Liver (tissue), 8 donors: ENCODE measurements at regions not wholly inside any gene's neighbourhood (a gene's known extent, or its start where the extent isn't known, plus 50 kb on each side); places are given as distances from the start of the nearest gene placed in this dataset.

Source experiments
- DNase-seq: peaks from one replicate; pipeline ENCODE4 v3.0.0-alpha.2; 2017; ENCODE audit warnings: low spot score
- H3K27ac ChIP-seq, 2 donors: one replicate each; pipeline ENCODE4 v1.7.0; 2013; ENCODE audit warnings: inconsistent platforms in 2 of 2, low read length in 2 of 2, control low read depth in 1 of 2, low read depth in 1 of 2, mild to moderate bottlenecking in 1 of 2
- H3K27me3 ChIP-seq, 4 donors: one replicate each; pipeline versions ENCODE4 v1.6.1 to v1.7.0; 2013; ENCODE audit warnings: low read length in 3 of 4, inconsistent platforms in 1 of 4, mild to moderate bottlenecking in 1 of 4, moderate library complexity in 1 of 4; ENCODE audit not compliant: control insufficient read depth in 4 of 4, insufficient read depth in 4 of 4
- H3K36me3 ChIP-seq, 4 donors: one replicate each; pipeline versions ENCODE4 v1.6.1 to v1.7.0; 2013; ENCODE audit warnings: low read length in 3 of 4, mild to moderate bottlenecking in 3 of 4, low read depth in 1 of 4, moderate library complexity in 1 of 4; ENCODE audit not compliant: control insufficient read depth in 4 of 4, insufficient read depth in 3 of 4
- H3K4me1 ChIP-seq, 4 donors: one replicate each; pipeline versions ENCODE4 v1.6.1 to v1.7.0; 2013; ENCODE audit warnings: low read length in 3 of 4, mild to moderate bottlenecking in 3 of 4, moderate library complexity in 1 of 4; ENCODE audit not compliant: control insufficient read depth in 4 of 4, insufficient read depth in 4 of 4
- H3K4me3 ChIP-seq, 3 donors: one replicate each; pipeline versions ENCODE4 v1.6.1 to v1.7.0; 2013; ENCODE audit warnings: low read length in 3 of 3, control low read depth in 1 of 3, low read depth in 1 of 3, mild to moderate bottlenecking in 1 of 3
- H3K9ac ChIP-seq, 2 donors: one replicate each; pipeline ENCODE4 v1.7.0; 2013; ENCODE audit warnings: low read length in 2 of 2, mild to moderate bottlenecking in 2 of 2, moderate library complexity in 2 of 2, control low read depth in 1 of 2, low read depth in 1 of 2
- H3K9me3 ChIP-seq, 4 donors: one replicate each; pipeline versions ENCODE4 v1.6.1 to v1.7.0; 2013; ENCODE audit warnings: low read length in 3 of 4; ENCODE audit not compliant: control insufficient read depth in 4 of 4
- CTCF ChIP-seq: fragments of 150-350 bp; IDR thresholded peaks from 2 replicates; pipeline ENCODE4 v1.5.1; 2017; ENCODE audit warnings: improper control_type of control experiment, low read depth, low read length; ENCODE audit not compliant: missing input control
- EGR1 ChIP-seq, 2 donors: IDR thresholded peaks; 2 replicates each; pipeline ENCODE4 v1.6.1; 2016 to 2018; ENCODE audit warnings: antibody characterized with exemption in 2 of 2, low read depth in 2 of 2
- FOXA1 ChIP-seq: IDR thresholded peaks from 2 replicates; pipeline ENCODE4 v1.6.1; 2016; ENCODE audit warnings: antibody characterized with exemption
- FOXA2 ChIP-seq: IDR thresholded peaks from 2 replicates; pipeline ENCODE4 v1.6.1; 2016; ENCODE audit warnings: antibody characterized with exemption
- GABPA ChIP-seq, 2 donors: IDR thresholded peaks in 1 of 2; conservative IDR thresholded peaks in 1 of 2; 2 replicates each; pipeline ENCODE4 v1.6.1; 2016; ENCODE audit warnings: antibody characterized with exemption in 2 of 2, mild to moderate bottlenecking in 1 of 2, moderate library complexity in 1 of 2
- HNF4A ChIP-seq, 2 donors: conservative IDR thresholded peaks; 2 replicates each; pipeline ENCODE4 v1.6.1; 2016; ENCODE audit warnings: antibody characterized with exemption in 2 of 2, mild to moderate bottlenecking in 2 of 2
- HNF4G ChIP-seq: IDR thresholded peaks from 2 replicates; pipeline ENCODE4 v1.6.1; 2016; ENCODE audit warnings: antibody characterized with exemption
- JUND ChIP-seq, 2 donors: IDR thresholded peaks; 2 replicates each; pipeline ENCODE4 v1.6.1; 2016; ENCODE audit warnings: antibody characterized with exemption in 2 of 2
- MAX ChIP-seq: IDR thresholded peaks from 2 replicates; pipeline ENCODE4 v1.6.1; 2016; ENCODE audit warnings: antibody characterized with exemption
- NR2F2 ChIP-seq: IDR thresholded peaks from 2 replicates; pipeline ENCODE4 v1.6.1; 2016; ENCODE audit warnings: antibody characterized with exemption
- RAD21 ChIP-seq, 2 donors: IDR thresholded peaks; 2 replicates each; pipeline ENCODE4 v1.6.1; 2016; ENCODE audit warnings: antibody characterized with exemption in 2 of 2, mild to moderate bottlenecking in 2 of 2
- REST ChIP-seq: IDR thresholded peaks from 2 replicates; pipeline ENCODE4 v1.6.1; 2016; ENCODE audit warnings: antibody characterized with exemption, mild to moderate bottlenecking
- RXRA ChIP-seq, 2 donors: IDR thresholded peaks; 2 replicates each; pipeline ENCODE4 v1.6.1; 2017 to 2018; ENCODE audit warnings: antibody characterized with exemption in 2 of 2, mild to moderate bottlenecking in 1 of 2
- SP1 ChIP-seq: IDR thresholded peaks from 2 replicates; pipeline ENCODE4 v1.6.1; 2018; ENCODE audit warnings: antibody characterized with exemption, mild to moderate bottlenecking
- TAF1 ChIP-seq: conservative IDR thresholded peaks from 2 replicates; pipeline ENCODE4 v1.6.1; 2016; ENCODE audit warnings: antibody characterized with exemption, mild to moderate bottlenecking
- YY1 ChIP-seq: IDR thresholded peaks from 2 replicates; pipeline ENCODE4 v1.6.1; 2016; ENCODE audit warnings: antibody characterized with exemption, mild to moderate bottlenecking
- ZBTB33 ChIP-seq: IDR thresholded peaks from 2 replicates; pipeline ENCODE4 v1.6.1; 2016; ENCODE audit warnings: antibody characterized with exemption
- WGBS: extraction: QIAGEN DNeasy Blood & Tissue Kit; methylation state at CpG from one replicate; pipeline ENCODE4 v1.1.7; 2013; 5-methylcytosine and 5-hydroxymethylcytosine counted together
- TF ChIP-seq, protein P1 (sequence below): IDR thresholded peaks from 2 replicates; pipeline ENCODE4 v1.6.1; 2016; ENCODE audit warnings: antibody characterized with exemption
- donor health status: healthy.
- donor health status: healthy.
- donor health status: healthy.
- donor health status: healthy.
- donor health status: healthy.

DNA sequence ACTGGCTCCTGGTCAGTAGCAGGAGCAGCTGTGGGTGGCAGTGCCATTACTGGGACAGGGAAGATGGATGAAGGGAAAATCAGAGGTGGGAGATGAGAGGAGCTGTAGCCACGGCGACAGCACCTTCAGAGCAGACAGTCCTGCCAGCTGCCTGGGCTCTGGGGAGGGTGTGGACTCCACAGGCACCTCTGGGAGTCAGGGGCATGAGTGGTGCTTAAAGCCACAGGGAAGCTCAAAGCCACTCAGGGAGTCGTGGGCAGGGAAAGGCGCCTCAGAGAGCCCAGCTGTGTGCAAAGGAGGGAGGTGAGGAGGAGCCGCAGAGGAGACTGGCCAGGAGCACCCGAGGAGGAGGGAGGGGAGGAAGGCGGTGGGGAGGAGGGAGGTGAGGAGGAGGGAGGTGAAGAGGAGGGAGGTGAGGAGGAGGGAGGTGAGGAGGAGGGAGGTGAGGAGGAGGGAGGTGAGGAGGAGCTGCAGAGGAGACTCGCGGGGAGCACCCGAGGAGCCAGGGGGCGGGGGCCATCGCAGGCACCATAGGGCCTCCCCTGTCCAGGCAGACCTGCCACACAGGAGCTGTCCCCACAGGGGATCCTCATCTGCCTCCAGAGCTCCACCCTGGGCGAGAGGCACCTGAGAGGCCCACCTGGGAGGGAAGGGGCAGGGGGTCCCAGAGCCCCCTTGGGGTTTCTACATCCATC lies 977.6 kb downstream of the BRD1 start:
- peaks cover 0 to 3% (median 1%) of the 10 kb centered on the region in 4 donors for H3K27me3 ChIP-seq
- DNase-seq: no peak
- no peak for TF ChIP-seq ZBTB33
- no peak for TF ChIP-seq EGR1 (IDR thresholded peaks at IDR 0.05; ENCODE audit: low read depth in 2 of 2)
- no peak for TF ChIP-seq FOXA1
- no peak for TF ChIP-seq TAF1
- no peak for TF ChIP-seq REST
- TF ChIP-seq FOXA2: no peak
- TF ChIP-seq, protein P1, sequence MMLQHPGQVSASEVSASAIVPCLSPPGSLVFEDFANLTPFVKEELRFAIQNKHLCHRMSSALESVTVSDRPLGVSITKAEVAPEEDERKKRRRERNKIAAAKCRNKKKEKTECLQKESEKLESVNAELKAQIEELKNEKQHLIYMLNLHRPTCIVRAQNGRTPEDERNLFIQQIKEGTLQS: no peak
- TF ChIP-seq CTCF: no peak
- TF ChIP-seq RAD21 (IDR thresholded peaks at IDR 0.05): no peak
- TF ChIP-seq YY1: no peak
- no peak for TF ChIP-seq SP1
- no peak for TF ChIP-seq JUND (IDR thresholded peaks at IDR 0.05)
- no peak for TF ChIP-seq NR2F2
- TF ChIP-seq HNF4A (conservative IDR thresholded peaks at IDR 0.05): no peak
- TF ChIP-seq MAX: no peak
- no peak for TF ChIP-seq RXRA (IDR thresholded peaks at IDR 0.05)
- TF ChIP-seq HNF4G: no peak
- no peak for TF ChIP-seq GABPA (IDR thresholded peaks at IDR 0.05 in 1 of 2, conservative IDR thresholded peaks at IDR 0.05 in 1 of 2)
- no peak overlapping the region for H3K4me3 ChIP-seq
- H3K9me3 ChIP-seq: no peaks in the 10 kb centered on the region
- no peaks in the 10 kb centered on the region for H3K36me3 ChIP-seq
- WGBS: 87% methylated on average over 12 of the region's 13 CpGs
- no peak overlapping the region for H3K27ac ChIP-seq
- H3K4me1 ChIP-seq: no peaks in the 10 kb centered on the region
- H3K9ac ChIP-seq: no peak overlapping the region
